Prostate gland (tissue), 2 donors: ENCODE measurements at regions not wholly inside any gene's neighbourhood (a gene's known extent, or its start where the extent isn't known, plus 50 kb on each side); places are given as distances from the start of the nearest gene placed in this dataset.

Source experiments
- DNase-seq: peaks from one replicate; pipeline ENCODE4 v3.0.0-alpha.2; 2019; ENCODE audit warnings: low spot score
- H3K27ac ChIP-seq, 2 donors: fragments of 200-600 bp; sonication (generic); 2 replicates each; pipeline ENCODE4 v1.5.1; 2017 to 2019
- H3K27me3 ChIP-seq: fragments of 200-600 bp; sonication (generic); replicated peaks from 2 replicates; pipeline ENCODE4 v1.5.1; 2019; ENCODE audit not compliant: insufficient read depth
- H3K36me3 ChIP-seq, 2 donors: fragments of 200-600 bp; sonication (generic); 1 replicate in 1 of 2; 2 replicates in 1 of 2; pipeline versions ENCODE4 v1.5.1 to v1.8.1; 2017 to 2019
- H3K4me1 ChIP-seq: fragments of 200-600 bp; sonication (generic); replicated peaks from 2 replicates; pipeline ENCODE4 v1.5.1; 2019
- H3K4me3 ChIP-seq, 2 donors: fragments of 200-600 bp; sonication (generic); 2 replicates each; pipeline ENCODE4 v1.5.1; 2017 to 2019
- H3K9me3 ChIP-seq: fragments of 200-600 bp; sonication (generic); 2 replicates; pipeline ENCODE4 v1.5.1; 2017
- POLR2A ChIP-seq: fragments of 450-650 bp; IDR thresholded peaks from one replicate; pipeline ENCODE4 v1.6.1; 2016; ENCODE audit warnings: antibody characterized with exemption, mild to moderate bottlenecking
- POLR2AphosphoS5 ChIP-seq: sonication (generic); formaldehyde crosslinking; IDR thresholded peaks from one replicate; pipeline ENCODE4 v1.6.1; 2017; ENCODE audit warnings: antibody characterized with exemption
- WGBS: methylation state at CpG from one replicate; pipeline ENCODE4 v1.1.5; 2018; 5-methylcytosine and 5-hydroxymethylcytosine counted together
- intact Hi-C: fragments of 100-400 bp; cut with DNase I; formaldehyde crosslinking; loops from one replicate; pipeline ENCODE4 v1.14.2; 2022
- TF ChIP-seq, protein P1 (sequence below), 4 experiments: fragments of 200-600 bp in 2 of 4; fragments of 450-650 bp in 2 of 4; sonication (generic) in 2 of 4; IDR thresholded peaks; 1 replicate in 3 of 4; 2 replicates in 1 of 4; pipeline ENCODE4 v1.5.1; 2016 to 2019; ENCODE audit warnings: antibody characterized with exemption in 4 of 4, mild to moderate bottlenecking in 2 of 4, moderate library complexity in 2 of 4

- Histone ChIP-seq H3K27me3 (no peaks in the 10 kb centered on the region), H3K9me3 (no peaks in the 10 kb centered on the region), H3K4me3 (no peak overlapping the region), H3K27ac (no peak overlapping the region), H3K4me1 (no peaks in the 10 kb centered on the region), H3K36me3 (no peaks in the 10 kb centered on the region)
- intact Hi-C loops = no loop called here
- WGBS = 98% methylated on average over 2 of the region's 2 CpGs
- TF ChIP-seq POLR2A (no peak), POLR2AphosphoS5 (no peak)
- TF ChIP-seq, protein P1, sequence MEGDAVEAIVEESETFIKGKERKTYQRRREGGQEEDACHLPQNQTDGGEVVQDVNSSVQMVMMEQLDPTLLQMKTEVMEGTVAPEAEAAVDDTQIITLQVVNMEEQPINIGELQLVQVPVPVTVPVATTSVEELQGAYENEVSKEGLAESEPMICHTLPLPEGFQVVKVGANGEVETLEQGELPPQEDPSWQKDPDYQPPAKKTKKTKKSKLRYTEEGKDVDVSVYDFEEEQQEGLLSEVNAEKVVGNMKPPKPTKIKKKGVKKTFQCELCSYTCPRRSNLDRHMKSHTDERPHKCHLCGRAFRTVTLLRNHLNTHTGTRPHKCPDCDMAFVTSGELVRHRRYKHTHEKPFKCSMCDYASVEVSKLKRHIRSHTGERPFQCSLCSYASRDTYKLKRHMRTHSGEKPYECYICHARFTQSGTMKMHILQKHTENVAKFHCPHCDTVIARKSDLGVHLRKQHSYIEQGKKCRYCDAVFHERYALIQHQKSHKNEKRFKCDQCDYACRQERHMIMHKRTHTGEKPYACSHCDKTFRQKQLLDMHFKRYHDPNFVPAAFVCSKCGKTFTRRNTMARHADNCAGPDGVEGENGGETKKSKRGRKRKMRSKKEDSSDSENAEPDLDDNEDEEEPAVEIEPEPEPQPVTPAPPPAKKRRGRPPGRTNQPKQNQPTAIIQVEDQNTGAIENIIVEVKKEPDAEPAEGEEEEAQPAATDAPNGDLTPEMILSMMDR (IDR thresholded peaks at IDR 0.05) = no peak
- no peak for DNase-seq
Observed at GRCh38 chr1:38516560-38516959, 343.0 kb downstream of the RRAGC start.

- Histone ChIP-seq H3K27ac (no peak overlapping the region), H3K36me3 (no peaks in the 10 kb centered on the region), H3K4me1 (no peaks in the 10 kb centered on the region), H3K9me3 (no peaks in the 10 kb centered on the region), H3K27me3 (peaks cover 2% of the 10 kb centered on the region), H3K4me3 (no peak overlapping the region)
- intact Hi-C loops = no loop called here
- peak; percentile 67 for DNase-seq
- no peak for TF ChIP-seq POLR2A
- TF ChIP-seq POLR2AphosphoS5 = peak; percentile 31
- 27% methylated on average over 7 of the region's 7 CpGs for WGBS
Observed at GRCh38 chr1:38512789-38513188, 346.8 kb downstream of the RRAGC start.

- no peak for DNase-seq
- no peak for TF ChIP-seq POLR2A
- no peak for TF ChIP-seq POLR2AphosphoS5
- TF ChIP-seq, protein P1 (IDR thresholded peaks at IDR 0.05) = no peak
- intact Hi-C loops = no loop called here
- no peaks in the 10 kb centered on the region for H3K9me3 ChIP-seq
- H3K4me3 ChIP-seq = no peak overlapping the region
- no peaks in the 10 kb centered on the region for H3K36me3 ChIP-seq
- H3K27me3 ChIP-seq = peaks cover 2% of the 10 kb centered on the region
- no peak overlapping the region for H3K27ac ChIP-seq
- 55% methylated on average over 5 of the region's 5 CpGs for WGBS
- no peaks in the 10 kb centered on the region for H3K4me1 ChIP-seq
Observed at GRCh38 chr1:38512024-38512767, 347.4 kb downstream of the RRAGC start.

GRCh38 chr1:38508232-38508631 lies 351.3 kb downstream of the RRAGC start:
- TF ChIP-seq, protein P1 (IDR thresholded peaks at IDR 0.05) = no peak
- TF ChIP-seq POLR2AphosphoS5 (no peak), POLR2A (no peak)
- no peaks in the 10 kb centered on the region for H3K9me3 ChIP-seq

DNA sequence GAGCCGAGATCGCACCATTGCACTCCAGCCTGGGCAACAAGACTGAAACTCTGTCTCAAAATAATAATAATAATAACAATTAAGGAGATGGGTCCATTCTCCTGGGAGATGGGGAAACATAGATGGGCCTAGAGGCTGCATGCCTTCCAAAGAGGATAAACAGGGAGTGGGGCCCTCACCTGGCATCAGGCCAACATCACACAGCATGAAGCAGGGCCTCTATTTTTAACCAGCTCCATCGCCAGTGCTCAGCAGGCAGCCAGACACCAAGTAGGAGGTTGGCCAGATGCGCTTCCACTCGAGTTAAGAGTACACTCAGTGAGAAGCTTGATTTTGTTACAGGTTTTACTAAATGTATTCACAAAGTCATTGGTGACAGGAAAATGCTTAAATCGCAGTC lies 352.0 kb downstream of the RRAGC start:
- Histone ChIP-seq H3K36me3 (no peaks in the 10 kb centered on the region), H3K4me3 (no peak overlapping the region), H3K27ac (no peak overlapping the region), H3K4me1 (no peaks in the 10 kb centered on the region), H3K9me3 (no peaks in the 10 kb centered on the region), H3K27me3 (peaks cover 8% of the 10 kb centered on the region)
- TF ChIP-seq POLR2AphosphoS5 (no peak), POLR2A (no peak)
- TF ChIP-seq, protein P1 (IDR thresholded peaks at IDR 0.05) = no peak
- intact Hi-C loops = no loop called here
- no peak for DNase-seq
- WGBS = 86% methylated on average over 6 of the region's 6 CpGs

More at GRCh38 chr1:38508232-38508631, 351.3 kb downstream of the RRAGC start:
- Histone ChIP-seq H3K4me3 (no peak overlapping the region), H3K4me1 (no peaks in the 10 kb centered on the region), H3K27me3 (peaks cover 8% of the 10 kb centered on the region), H3K27ac (no peak overlapping the region), H3K36me3 (no peaks in the 10 kb centered on the region)
- WGBS = 22% methylated on average over 6 of the region's 6 CpGs
- intact Hi-C loops = no loop called here
- DNase-seq = no peak
